ENCODE measurements at regions not wholly inside any gene's neighbourhood (a gene's known extent, or its start where the extent isn't known, plus 50 kb on each side); places are given as distances from the start of the nearest gene placed in this dataset.

GRCh38 chr14:71600309-71600708 is 331.9 kb upstream of the RGS6 start:
- intact Hi-C loops (cut with DNase I) = no loop called here
- Histone ChIP-seq H3K27ac (ENCODE audit: low read depth in 2 of 2, low read length in 2 of 2) (no peak overlapping the region), H3K9ac (ENCODE audit: low read length in 3 of 3) (no peak overlapping the region), H3K9me3 (ENCODE audit: control insufficient read depth in 2 of 3, insufficient read depth in 1 of 3, low read length in 3 of 3) (peaks cover 0 to 14% (median 2%) of the 10 kb centered on the region in 3 donors), H3K4me3 (ENCODE audit: low read length in 3 of 3) (no peak overlapping the region), H3K27me3 (ENCODE audit: control insufficient read depth, insufficient read depth, low read length) (no peaks in the 10 kb centered on the region), H3K36me3 (ENCODE audit: control insufficient read depth in 2 of 3, insufficient read depth in 3 of 3, low read length in 3 of 3) (no peaks in the 10 kb centered on the region), H3K4me1 (ENCODE audit: control insufficient read depth in 2 of 3, insufficient read depth in 2 of 3, low read depth in 1 of 3, low read length in 3 of 3) (no peaks in the 10 kb centered on the region)
- no peak for TF ChIP-seq CTCF (IDR thresholded peaks at IDR 0.05; ENCODE audit: borderline replicate concordance, extremely low read depth, insufficient read depth)
- FAIRE-seq = no peak
- no peak for DNase-seq

DNA sequence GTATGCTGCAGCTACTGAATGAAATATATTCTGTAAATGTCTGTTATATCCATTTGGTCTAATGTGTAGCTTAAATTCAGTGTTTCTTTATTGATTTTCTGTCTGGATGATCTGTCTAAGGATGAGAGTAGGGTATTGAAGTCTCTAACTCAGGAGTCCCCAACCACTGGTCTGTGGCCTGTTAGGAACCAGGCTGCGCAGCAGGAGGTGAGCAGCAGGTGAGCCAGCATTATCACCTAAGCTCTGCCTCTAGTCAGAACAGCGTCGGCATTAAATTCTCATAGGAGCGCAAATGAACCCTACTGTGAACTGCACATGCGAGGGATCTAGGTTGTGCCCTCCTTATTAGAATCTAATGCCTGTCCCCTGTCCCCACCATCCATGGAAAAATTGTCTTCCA is 329.7 kb upstream of the RGS6 start:
- Histone ChIP-seq H3K9me3 (ENCODE audit: control insufficient read depth in 2 of 3, insufficient read depth in 1 of 3, low read length in 3 of 3) (peaks cover 0 to 14% (median 2%) of the 10 kb centered on the region in 3 donors), H3K4me1 (ENCODE audit: control insufficient read depth in 2 of 3, insufficient read depth in 2 of 3, low read depth in 1 of 3, low read length in 3 of 3) (peaks cover 0 to 4% (median 0%) of the 10 kb centered on the region in 3 donors), H3K27ac (ENCODE audit: low read depth in 2 of 2, low read length in 2 of 2) (no peak overlapping the region), H3K27me3 (ENCODE audit: control insufficient read depth, insufficient read depth, low read length) (no peaks in the 10 kb centered on the region), H3K4me3 (ENCODE audit: low read length in 3 of 3) (no peak overlapping the region), H3K36me3 (ENCODE audit: control insufficient read depth in 2 of 3, insufficient read depth in 3 of 3, low read length in 3 of 3) (no peaks in the 10 kb centered on the region), H3K9ac (ENCODE audit: low read length in 3 of 3) (no peak overlapping the region)
- intact Hi-C loops (cut with DNase I) = no loop called here
- TF ChIP-seq CTCF (IDR thresholded peaks at IDR 0.05; ENCODE audit: borderline replicate concordance, extremely low read depth, insufficient read depth) = no peak
- DNase-seq (no peak), FAIRE-seq (no peak)

- Histone ChIP-seq H3K27me3 (ENCODE audit: control insufficient read depth, insufficient read depth, low read length) (no peaks in the 10 kb centered on the region), H3K9me3 (ENCODE audit: control insufficient read depth in 2 of 3, insufficient read depth in 1 of 3, low read length in 3 of 3) (peaks cover 0 to 14% (median 2%) of the 10 kb centered on the region in 3 donors), H3K4me1 (ENCODE audit: control insufficient read depth in 2 of 3, insufficient read depth in 2 of 3, low read depth in 1 of 3, low read length in 3 of 3) (peaks cover 0 to 4% (median 0%) of the 10 kb centered on the region in 3 donors), H3K4me3 (ENCODE audit: low read length in 3 of 3) (no peak overlapping the region), H3K27ac (ENCODE audit: low read depth in 2 of 2, low read length in 2 of 2) (no peak overlapping the region), H3K36me3 (ENCODE audit: control insufficient read depth in 2 of 3, insufficient read depth in 3 of 3, low read length in 3 of 3) (no peaks in the 10 kb centered on the region), H3K9ac (ENCODE audit: low read length in 3 of 3) (no peak overlapping the region)
- FAIRE-seq (no peak), DNase-seq (no peak)
- intact Hi-C loops (cut with DNase I) = no loop called here
- no peak for TF ChIP-seq CTCF (IDR thresholded peaks at IDR 0.05; ENCODE audit: borderline replicate concordance, extremely low read depth, insufficient read depth)
Measured at GRCh38 chr14:71604231-71604630, 328.0 kb upstream of the RGS6 start.

DNA sequence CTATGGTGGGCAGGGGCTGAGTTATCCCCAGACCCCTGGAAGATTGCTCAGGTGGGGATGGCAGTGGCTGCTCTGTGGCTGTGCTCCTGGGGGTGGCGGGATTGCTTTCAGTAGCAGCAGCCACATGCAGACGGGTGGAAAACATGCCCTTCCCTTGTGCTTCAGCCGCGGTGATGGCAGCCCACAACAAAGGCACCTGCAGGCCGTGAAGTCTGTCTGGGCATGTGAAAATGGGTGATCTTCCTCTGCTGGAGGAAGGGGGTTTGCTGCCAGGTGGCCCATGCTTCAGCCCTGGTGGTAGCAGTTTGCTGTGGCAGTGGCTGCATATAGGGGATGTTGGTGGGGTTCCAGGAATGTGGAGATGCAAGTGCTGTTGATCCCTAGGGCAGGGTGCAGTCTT is 326.2 kb upstream of the RGS6 start:
- DNase-seq (no peak), FAIRE-seq (no peak)
- intact Hi-C loops (cut with DNase I) = no loop called here
- Histone ChIP-seq H3K9ac (ENCODE audit: low read length in 3 of 3) (no peak overlapping the region), H3K4me3 (ENCODE audit: low read length in 3 of 3) (no peak overlapping the region), H3K9me3 (ENCODE audit: control insufficient read depth in 2 of 3, insufficient read depth in 1 of 3, low read length in 3 of 3) (peaks cover 0 to 3% (median 0%) of the 10 kb centered on the region in 3 donors), H3K27ac (ENCODE audit: low read depth in 2 of 2, low read length in 2 of 2) (no peak overlapping the region), H3K36me3 (ENCODE audit: control insufficient read depth in 2 of 3, insufficient read depth in 3 of 3, low read length in 3 of 3) (no peaks in the 10 kb centered on the region), H3K27me3 (ENCODE audit: control insufficient read depth, insufficient read depth, low read length) (no peaks in the 10 kb centered on the region), H3K4me1 (ENCODE audit: control insufficient read depth in 2 of 3, insufficient read depth in 2 of 3, low read depth in 1 of 3, low read length in 3 of 3) (peaks cover 0 to 4% (median 0%) of the 10 kb centered on the region in 3 donors)
- TF ChIP-seq CTCF (IDR thresholded peaks at IDR 0.05; ENCODE audit: borderline replicate concordance, extremely low read depth, insufficient read depth) = no peak

All from kidney (tissue), 13 donors.